ENCODE measurements at regions not wholly inside any gene's neighbourhood (a gene's known extent, or its start where the extent isn't known, plus 50 kb on each side); places are given as distances from the start of the nearest gene placed in this dataset.

DNA sequence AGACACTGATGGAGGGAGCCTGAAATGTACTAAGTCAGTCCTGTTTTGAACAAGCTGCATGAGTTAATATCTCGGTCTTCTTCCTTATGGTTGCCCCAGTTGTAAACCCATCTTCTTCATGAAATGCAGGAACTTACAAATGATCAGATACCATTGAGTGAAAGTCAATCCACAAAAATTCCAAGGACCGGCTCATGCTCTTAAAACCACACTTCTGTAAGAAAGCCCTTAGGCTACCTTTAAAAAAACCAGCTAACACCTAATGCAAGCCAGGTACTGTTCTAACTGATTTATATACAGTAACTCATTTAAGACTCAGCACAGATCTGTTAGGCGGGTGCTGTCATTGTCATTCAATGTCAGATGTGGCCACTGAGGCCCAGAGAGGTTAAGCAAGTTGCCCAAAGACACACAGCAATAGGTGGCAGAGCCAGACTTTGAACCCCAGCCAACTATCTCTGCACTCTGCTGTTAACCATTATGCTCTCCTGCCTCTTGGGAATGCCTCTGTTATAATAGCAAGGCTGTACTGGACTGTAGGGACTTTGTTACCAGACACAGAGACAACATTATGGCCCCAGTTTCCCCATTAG is 93.4 kb downstream of the C16orf95 start:
- DNase-seq, result no peak

GRCh38 chr16:87226926-87227295 is 90.3 kb downstream of the C16orf95 start:
- DNase-seq, result no peak

GRCh38 chr16:87227296-87227951 is 89.8 kb downstream of the C16orf95 start:
- no peak for DNase-seq

GRCh38 chr16:87228363-87228762 is 88.8 kb downstream of the C16orf95 start:
- no peak for DNase-seq

DNA sequence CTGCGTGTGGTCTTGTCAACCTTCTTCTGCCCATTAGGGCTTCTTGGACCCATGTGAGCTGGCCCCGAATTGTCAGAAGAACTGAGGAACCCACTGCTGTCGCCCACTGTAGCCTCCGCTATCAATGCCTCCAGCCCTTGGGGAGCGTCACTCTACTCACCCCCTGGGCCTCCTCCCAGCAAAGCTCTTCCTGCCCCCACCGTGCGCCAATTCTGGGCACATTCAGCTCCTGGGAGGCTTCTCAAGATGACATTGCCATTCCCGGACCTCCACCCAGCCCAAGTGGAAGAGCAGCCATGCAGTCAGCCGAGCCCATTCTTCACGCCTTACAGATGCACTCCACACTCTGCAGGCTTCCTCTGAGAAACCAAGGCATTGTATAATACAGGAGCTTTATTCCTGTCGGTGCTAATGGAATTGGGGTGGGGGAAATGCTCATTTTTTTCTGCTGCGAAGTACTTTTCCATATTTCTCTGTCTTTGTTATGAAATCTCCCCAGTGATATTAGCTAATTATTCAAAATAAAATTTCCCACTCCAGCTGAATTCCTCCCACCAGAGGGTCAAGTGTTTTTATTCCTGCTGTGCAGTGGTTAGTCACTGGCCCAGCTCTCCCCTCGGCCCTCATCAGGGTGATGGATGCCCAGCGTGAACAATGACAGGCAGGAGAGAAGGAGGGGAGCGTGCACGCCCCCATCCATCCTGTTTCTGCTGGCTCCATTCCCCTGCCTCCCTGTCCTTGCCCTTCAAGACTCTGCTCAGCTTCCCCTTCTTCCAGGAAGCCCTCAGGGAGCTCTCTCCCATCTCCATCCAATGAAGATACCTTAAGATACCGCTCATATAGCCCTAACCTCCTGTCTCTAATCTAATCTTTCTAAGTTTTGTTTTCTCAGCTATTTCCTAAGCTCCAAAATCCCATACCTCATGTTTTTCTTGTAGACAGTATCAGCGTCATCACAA is 87.7 kb downstream of the C16orf95 start:
- DNase-seq, result no peak

- no peak for DNase-seq
Observed at GRCh38 chr16:87230571-87230970, 86.6 kb downstream of the C16orf95 start.

DNA sequence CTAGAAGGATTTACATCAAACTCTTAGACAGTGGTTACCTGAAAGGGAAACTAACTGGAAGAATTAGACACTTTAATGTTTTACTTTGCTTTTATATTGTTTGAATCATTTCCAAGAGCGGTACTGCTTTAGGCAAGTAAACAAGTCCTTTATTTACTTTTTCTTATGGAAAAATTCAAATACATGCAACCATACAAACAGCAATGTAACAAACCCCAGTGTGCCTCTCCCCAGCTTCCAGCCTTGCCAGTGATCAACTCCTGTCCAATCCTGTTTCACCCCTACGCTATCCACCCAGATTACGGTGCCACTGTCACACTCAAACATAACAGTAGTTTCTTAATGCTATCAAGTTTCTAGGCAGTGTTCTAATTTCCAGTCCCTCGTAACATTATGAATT is 85.9 kb downstream of the C16orf95 start:
- no peak for DNase-seq

GRCh38 chr16:87231911-87232310 is 85.3 kb downstream of the C16orf95 start:
- DNase-seq, result no peak

- DNase-seq, result no peak
Observed at GRCh38 chr16:87233928-87234327, 83.3 kb downstream of the C16orf95 start.

GRCh38 chr16:87234601-87235000 is 82.6 kb downstream of the C16orf95 start:
- no peak for DNase-seq

DNA sequence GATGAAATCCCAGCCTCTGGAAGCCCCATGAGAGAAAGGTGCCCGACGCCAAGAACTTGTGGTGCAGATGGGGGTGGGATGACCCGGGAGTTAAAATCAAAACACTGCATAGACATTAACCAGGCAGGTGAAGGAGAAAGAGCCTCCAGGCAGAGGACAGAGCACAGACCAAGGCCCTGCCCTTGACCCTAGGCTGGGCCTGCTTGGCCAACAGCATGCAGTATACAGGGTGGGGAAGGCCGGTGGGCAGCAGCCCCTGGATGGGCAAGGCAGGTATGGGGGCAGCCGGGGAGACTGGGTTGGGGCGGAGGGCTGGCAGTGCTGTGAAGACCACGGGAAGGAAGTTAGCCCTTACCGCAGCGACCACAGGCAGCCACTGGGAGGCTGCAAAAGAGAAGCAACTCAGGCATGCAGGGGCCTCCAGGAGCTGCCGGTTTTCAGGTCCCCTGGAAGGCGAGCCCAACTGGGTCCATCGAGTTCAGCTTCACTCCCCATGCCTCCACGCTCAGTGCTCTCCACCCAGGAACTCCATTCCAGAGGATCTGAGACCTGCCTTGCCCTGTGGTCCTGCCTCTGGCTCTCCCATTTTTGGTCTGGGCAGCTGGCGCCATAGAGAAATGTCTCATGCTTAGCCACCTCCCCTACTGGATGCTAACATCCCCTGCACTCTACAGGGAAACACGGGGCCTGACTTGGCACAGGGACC is 81.2 kb downstream of the C16orf95 start:
- DNase-seq, result no peak

- DNase-seq, result no peak
Observed at GRCh38 chr16:87236516-87237115, 80.6 kb downstream of the C16orf95 start.

DNA sequence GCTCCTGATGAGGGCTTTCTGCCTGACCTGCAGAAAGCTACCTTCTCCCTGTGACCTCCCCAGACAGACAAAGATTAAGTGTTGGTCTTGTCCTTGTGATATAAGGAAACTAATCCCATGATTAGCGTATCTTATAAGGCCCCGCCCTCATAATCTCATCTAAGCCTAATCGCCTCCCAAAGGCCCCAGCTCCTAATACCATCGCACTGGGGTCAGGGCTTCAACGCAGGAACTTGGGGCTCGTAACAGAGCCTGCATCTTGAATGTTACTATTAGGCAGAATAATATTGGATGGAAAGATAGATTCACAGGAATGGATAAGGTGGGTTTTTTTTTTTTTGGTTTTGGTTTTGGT is 78.9 kb downstream of the C16orf95 start:
- DNase-seq, result no peak

GRCh38 chr16:87239545-87239944 is 77.6 kb downstream of the C16orf95 start:
- no peak for DNase-seq

DNA sequence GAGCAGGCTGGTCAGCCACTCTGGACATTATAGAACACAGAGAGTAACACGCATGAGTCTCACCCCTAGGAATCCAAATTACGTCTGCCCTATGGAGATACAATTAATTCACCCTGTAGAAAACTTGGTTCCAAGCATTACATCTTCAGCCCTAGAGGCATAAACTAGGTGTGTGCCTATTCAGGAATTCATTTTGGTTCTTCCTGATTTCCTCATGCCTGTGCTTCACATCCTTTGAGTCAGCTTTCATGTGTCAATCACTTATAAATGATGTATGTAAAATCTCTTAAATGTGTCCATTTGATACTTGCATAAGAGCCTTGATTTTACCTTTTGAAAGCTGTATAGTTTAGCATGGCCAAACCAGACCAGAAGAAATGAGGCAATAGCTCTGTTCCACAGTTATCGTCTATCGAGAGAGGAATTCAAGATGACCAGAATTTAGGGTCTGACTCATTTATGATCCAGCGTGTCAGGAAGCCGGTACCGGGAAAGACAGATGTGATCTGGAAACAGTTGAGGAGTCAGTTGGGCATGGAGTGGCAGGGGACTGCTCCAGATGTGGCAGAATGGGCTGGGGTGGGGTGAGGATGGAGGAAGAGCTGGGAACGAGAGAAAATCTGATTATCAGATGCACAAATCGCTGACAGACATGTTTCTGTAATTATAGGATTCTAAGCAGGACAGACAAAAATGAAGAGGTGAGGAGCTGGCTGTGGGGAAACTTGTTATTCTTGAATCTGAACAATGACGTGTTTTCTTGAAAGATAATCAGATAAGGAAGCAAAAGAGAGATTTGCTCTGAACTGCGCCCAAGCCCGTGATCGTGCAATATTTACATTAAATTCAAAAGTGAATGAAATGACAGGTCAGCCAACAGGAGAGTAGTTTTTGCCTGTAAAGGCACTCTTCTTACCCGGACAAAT is 76.7 kb downstream of the C16orf95 start:
- no peak for DNase-seq

- DNase-seq, result no peak
Observed at GRCh38 chr16:87241137-87241771, 75.9 kb downstream of the C16orf95 start.

DNA sequence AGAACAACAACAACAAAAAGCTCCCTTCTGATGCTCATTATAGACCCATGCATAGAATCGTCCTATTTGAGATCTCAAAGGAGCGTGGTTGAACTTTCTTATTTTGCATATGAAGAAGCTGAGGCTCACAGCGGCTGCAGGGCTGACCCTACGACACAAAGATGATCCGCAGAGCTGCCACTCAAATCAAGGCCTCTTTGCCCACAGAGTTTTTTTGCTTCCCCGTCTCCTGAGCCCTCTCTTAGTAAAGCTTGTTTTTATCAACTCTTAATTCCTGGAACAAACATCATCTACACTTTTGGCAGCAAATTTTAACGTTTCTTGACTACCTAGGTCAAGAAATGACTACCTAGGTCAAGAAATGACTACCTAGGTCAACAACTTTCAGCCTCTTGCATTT is 73.7 kb downstream of the C16orf95 start:
- DNase-seq, result no peak

DNA sequence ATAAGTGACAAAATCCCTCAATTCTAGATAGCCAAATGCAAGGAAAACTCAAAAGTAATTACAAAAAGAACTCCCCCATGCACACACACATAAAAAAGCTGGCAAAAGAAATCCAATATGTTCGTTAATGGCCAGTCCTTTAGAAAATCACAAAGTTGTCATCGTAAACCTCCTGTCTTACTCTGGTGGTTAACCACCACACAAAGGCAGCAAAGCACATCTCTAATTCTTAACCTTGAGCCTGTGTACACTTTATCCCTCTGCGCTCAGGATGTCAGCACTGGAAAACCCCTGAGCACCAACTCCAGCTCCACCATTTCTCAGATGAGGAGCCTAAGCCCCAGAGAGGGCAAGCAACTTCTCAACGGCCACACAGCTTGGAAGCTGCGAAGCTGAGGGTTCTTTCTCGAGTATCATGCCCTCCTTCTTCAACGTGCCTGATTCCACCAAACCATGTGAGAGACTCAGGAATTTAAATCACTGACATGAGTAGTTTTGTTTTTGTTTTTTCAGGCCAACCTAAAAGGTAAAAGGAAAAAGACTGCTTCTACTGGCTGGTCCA is 72.5 kb downstream of the C16orf95 start:
- no peak for DNase-seq

GRCh38 chr16:87245511-87245910 is 71.7 kb downstream of the C16orf95 start:
- no peak for DNase-seq

- DNase-seq, result no peak
Observed at GRCh38 chr16:87246269-87247065, 70.7 kb downstream of the C16orf95 start.

All from NCI-H510A treated with DMSO at 0.1 percent for 48 hours (cell line).